Upper lobe of left lung (tissue), 4 donors: ENCODE measurements at regions not wholly inside any gene's neighbourhood (a gene's known extent, or its start where the extent isn't known, plus 50 kb on each side); places are given as distances from the start of the nearest gene placed in this dataset.

Experiments used
- POLR2A ChIP-seq, 4 donors: fragments of 450-650 bp; IDR thresholded peaks; one replicate each; pipeline ENCODE4 v1.5.1; 2016 to 2017; ENCODE audit warnings: antibody characterized with exemption in 4 of 4, mild to moderate bottlenecking in 2 of 4
- TF ChIP-seq, protein P1 (sequence below), 6 experiments: fragments of 450-650 bp in 4 of 6; fragments of 200-600 bp in 2 of 6; sonication (generic) in 2 of 6; IDR thresholded peaks; one replicate each; pipeline ENCODE4 v1.5.1; 2016 to 2019; ENCODE audit warnings: antibody characterized with exemption in 6 of 6

GRCh38 chr12:12004524-12004923 lies 66.2 kb upstream of the BCL2L14 start:
- TF ChIP-seq POLR2A (IDR thresholded peaks at IDR 0.05), result no peak
- TF ChIP-seq, protein P1, sequence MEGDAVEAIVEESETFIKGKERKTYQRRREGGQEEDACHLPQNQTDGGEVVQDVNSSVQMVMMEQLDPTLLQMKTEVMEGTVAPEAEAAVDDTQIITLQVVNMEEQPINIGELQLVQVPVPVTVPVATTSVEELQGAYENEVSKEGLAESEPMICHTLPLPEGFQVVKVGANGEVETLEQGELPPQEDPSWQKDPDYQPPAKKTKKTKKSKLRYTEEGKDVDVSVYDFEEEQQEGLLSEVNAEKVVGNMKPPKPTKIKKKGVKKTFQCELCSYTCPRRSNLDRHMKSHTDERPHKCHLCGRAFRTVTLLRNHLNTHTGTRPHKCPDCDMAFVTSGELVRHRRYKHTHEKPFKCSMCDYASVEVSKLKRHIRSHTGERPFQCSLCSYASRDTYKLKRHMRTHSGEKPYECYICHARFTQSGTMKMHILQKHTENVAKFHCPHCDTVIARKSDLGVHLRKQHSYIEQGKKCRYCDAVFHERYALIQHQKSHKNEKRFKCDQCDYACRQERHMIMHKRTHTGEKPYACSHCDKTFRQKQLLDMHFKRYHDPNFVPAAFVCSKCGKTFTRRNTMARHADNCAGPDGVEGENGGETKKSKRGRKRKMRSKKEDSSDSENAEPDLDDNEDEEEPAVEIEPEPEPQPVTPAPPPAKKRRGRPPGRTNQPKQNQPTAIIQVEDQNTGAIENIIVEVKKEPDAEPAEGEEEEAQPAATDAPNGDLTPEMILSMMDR (IDR thresholded peaks at IDR 0.05), result no peak
